ENCODE measurements at regions not wholly inside any gene's neighbourhood (a gene's known extent, or its start where the extent isn't known, plus 50 kb on each side); places are given as distances from the start of the nearest gene placed in this dataset.

- WGBS (ENCODE audit: insufficient coverage, insufficient replicate concordance, low lambda C conversion rate, missing lambda C conversion rate), result 17% methylated on average over 6 of the region's 6 CpGs
- no peak overlapping the region for H3K4me3 ChIP-seq
- no peaks in the 10 kb centered on the region for H3K36me3 ChIP-seq (ENCODE audit: control insufficient read depth in 2 of 2, insufficient read depth in 2 of 2, low read length in 1 of 2)
- RAD21 ChIA-PET (ENCODE audit: unreplicated experiment), result interaction anchor here (1.2 kb wide), 1 partner anchor 23 kb away, joined by 3 read pairs; no protein-coding TSS in a partner anchor
- FAIRE-seq (no peak), ATAC-seq (no peak), DNase-seq (ENCODE audit: low read depth, low spot score) (no peak)
- no peak overlapping the region for H3K9ac ChIP-seq (ENCODE audit: control insufficient read depth, insufficient read depth, low read length)
- no TSS peak for BruUV-seq (replicated peaks)
- H3K9me3 ChIP-seq (replicated peaks; ENCODE audit: control insufficient read depth, insufficient read depth, low read length), result no peaks in the 10 kb centered on the region
- H2AFZ ChIP-seq (ENCODE audit: control insufficient read depth, low read depth, low read length), result no peak overlapping the region
- CTCF ChIA-PET, result interaction anchor here (1.0 kb wide), 1 partner anchor 23 kb away, joined by 3 read pairs; no protein-coding TSS in a partner anchor
- POLR2A ChIA-PET, result no interaction called here
- TF ChIP-seq SREBF2 (IDR thresholded peaks at IDR 0.05; ENCODE audit: low read length), result no peak
- TF ChIP-seq PML (IDR thresholded peaks at IDR 0.05; ENCODE audit: low read length), result no peak
- TF ChIP-seq CBX5 (IDR thresholded peaks at IDR 0.05; ENCODE audit: low read depth), result no peak
- no peak for TF ChIP-seq NBN (IDR thresholded peaks at IDR 0.05)
- TF ChIP-seq, protein P1, sequence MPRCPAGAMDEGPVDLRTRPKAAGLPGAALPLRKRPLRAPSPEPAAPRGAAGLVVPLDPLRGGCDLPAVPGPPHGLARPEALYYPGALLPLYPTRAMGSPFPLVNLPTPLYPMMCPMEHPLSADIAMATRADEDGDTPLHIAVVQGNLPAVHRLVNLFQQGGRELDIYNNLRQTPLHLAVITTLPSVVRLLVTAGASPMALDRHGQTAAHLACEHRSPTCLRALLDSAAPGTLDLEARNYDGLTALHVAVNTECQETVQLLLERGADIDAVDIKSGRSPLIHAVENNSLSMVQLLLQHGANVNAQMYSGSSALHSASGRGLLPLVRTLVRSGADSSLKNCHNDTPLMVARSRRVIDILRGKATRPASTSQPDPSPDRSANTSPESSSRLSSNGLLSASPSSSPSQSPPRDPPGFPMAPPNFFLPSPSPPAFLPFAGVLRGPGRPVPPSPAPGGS (IDR thresholded peaks at IDR 0.05; ENCODE audit: borderline replicate concordance, insufficient read depth, low read depth, low read length, poor library complexity, severe bottlenecking), result no peak
- TF ChIP-seq LARP7 (IDR thresholded peaks at IDR 0.05), result no peak
- no peak for TF ChIP-seq CUX1 (IDR thresholded peaks at IDR 0.05; ENCODE audit: insufficient replicate concordance, low read depth, low read length)
- TF ChIP-seq RUNX3 (IDR thresholded peaks at IDR 0.05; ENCODE audit: low read length), result no peak
- H3K27me3 ChIP-seq (replicated peaks in 1 of 2; ENCODE audit: control insufficient read depth in 2 of 2, insufficient read depth in 2 of 2, low read length in 1 of 2), result no peaks in the 10 kb centered on the region; a peak in 2 of 4 replicates
- H3K4me1 ChIP-seq (ENCODE audit: control insufficient read depth, insufficient read depth, low read length), result no peaks in the 10 kb centered on the region
- H3K4me2 ChIP-seq (ENCODE audit: control insufficient read depth, insufficient read depth), result no peak overlapping the region
- intact Hi-C loops (cut with micrococcal nuclease; ENCODE audit: unreplicated experiment), result no loop called here
- H4K20me1 ChIP-seq (ENCODE audit: control insufficient read depth, insufficient read depth), result no peaks in the 10 kb centered on the region
- in situ Hi-C loops (cut with MboI), result no loop called here
- no peaks in the 10 kb centered on the region for H3K79me2 ChIP-seq (ENCODE audit: control insufficient read depth, insufficient read depth, low read length)
- SMC1A ChIA-PET (ENCODE audit: uncharacterized antibody, unreplicated experiment), result no interaction called here
- H3K27ac ChIP-seq (ENCODE audit: control insufficient read depth, insufficient read depth), result no peak overlapping the region
Observed at GRCh38 chr9:89666950-89667349, 62.1 kb downstream of the GADD45G start.
